HG03196 (cell line): ENCODE measurements at regions not wholly inside any gene's neighbourhood (a gene's known extent, or its start where the extent isn't known, plus 50 kb on each side); places are given as distances from the start of the nearest gene placed in this dataset.

Experiments
- ATAC-seq: cut with Tn5 transposase; IDR thresholded peaks from one replicate; pipeline ENCODE4 v1.9.1; 2021; ENCODE audit not compliant: unreplicated experiment

DNA sequence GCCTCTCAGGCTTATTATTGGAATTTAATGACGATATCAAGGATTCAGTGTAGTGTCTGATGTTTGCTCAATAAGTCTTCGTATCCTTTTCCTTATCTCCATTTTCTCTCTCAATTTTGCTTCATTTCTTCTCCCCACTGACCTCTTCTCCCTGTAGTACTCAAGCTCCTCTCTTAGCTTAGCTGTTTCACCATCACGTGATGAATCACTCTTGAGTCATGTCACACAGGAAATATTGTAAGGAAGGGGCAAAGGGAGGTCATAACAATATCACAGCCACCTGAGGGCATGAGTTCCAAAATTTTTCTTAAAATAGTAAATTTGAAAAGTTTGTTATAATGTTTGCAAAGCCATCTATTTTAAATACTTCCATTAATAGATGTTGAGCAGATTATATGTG is 392.2 kb upstream of the MARCKS start:
- no peak for ATAC-seq

DNA sequence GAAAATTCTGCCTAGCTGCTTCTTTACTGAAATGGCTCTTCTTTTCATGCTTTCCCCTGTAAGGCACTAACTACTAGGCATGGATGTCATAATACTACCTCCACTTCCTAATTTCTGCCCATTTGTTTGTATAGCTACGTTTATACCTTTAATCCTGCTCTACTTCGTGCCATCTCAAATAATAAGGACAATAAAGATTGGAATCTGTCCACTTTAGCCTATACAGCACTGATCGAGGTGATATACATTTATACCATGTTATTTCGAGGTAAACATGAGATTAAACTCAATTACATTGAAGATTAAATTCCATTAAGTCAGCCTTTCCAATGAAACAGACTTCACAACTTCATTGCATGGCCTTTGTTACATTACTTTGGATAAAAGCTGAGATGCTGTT is 390.6 kb upstream of the MARCKS start:
- ATAC-seq, result no peak

DNA sequence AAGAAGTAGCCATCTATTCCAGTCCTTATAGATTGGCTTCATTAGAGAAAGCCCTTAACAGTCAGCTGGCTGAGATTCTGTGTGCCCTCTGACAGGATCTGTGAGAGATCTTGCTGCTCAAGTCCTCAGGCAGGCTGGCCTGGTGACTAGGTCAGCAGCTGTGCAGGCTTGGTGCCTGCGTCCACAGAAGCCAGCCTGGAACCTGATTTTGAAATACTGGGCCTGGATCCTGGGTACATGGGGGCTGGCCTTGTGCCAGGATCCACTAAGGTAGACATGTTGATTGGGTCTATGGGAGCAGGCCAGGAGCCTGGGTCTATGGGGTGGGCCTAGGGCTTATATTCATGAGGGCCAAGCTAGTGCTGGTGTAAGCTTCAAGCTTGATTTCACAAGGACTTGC is 381.8 kb upstream of the MARCKS start:
- ATAC-seq, result no peak

DNA sequence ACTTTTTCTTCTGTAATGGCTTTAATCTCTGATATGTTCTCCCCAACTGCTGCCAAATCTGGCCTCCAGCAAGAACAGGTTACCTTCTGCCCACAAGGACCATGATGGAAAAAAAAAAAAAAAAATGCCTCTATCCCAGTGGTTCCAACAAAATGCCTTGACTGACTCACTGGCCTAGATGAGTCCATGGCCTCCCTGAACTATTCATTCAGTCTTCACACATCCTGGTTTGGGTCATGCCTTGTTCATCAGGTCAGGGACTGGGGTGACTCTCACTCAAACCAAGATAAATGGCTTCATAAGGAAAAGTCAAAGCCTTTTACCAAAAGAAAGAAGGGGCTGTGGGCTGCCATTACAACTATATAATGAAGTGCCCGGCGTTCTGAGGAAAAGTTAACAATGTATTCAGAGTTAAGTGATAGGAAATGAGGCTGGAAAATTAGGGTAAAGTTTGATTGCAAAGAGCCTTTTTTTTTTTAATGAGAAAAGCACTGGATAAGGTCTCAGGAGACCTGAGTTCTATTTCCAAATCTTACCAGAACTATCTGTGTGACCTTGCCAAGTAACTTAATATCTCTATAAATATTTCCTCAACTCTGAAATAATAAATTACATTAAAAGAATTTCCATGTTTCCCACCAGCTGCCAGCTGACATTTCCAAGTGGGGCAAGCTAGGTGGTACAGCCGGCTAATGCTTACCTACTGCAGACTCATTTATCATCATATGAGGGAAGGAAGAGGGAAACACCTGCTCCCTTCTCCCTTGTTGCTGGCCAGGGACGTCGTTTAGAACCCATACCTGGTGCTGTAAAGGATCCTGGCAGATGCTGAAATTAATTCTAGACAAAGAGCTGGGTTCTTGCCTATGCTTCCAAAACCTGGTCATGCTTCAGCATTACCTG is 380.0 kb upstream of the MARCKS start:
- ATAC-seq, result no peak

DNA sequence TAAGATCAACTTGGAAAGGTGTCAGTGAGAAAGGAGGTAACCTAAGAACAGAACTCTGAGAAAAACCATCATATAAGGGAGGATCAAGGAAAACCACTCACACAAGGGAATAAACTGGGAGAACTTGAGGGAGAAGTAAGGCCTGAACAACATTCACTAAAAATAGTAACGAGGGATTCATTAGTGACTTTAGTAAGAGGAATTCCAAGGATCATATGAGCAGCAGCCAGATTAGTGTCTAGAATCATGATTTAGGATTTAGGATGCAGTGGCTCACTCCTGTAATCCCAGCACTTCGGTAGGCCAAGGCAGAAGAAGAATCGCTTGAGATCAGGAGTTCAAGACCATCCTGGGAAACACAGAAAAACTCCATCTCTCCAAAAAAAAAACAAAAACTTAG is 376.5 kb upstream of the MARCKS start:
- ATAC-seq, result no peak

DNA sequence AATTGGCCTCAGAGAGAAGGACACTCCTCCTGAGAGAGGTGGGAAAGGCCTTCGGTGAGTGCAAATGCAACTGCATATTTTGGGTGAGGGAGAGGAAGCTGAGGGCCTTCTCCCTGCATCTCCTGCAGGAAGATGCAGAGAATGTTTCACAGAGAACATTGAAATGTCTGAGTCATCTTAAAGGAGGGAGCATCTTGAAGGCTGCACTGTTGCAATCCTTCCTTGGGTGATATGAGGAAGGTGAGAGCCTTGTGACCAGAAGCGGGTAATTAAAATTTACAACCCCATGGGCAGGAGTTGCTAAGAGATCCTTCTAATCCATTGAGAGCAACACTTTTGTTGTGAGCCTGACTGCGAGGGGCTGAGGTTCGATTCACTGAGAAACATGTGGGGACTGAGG is 375.7 kb upstream of the MARCKS start:
- ATAC-seq, result no peak

DNA sequence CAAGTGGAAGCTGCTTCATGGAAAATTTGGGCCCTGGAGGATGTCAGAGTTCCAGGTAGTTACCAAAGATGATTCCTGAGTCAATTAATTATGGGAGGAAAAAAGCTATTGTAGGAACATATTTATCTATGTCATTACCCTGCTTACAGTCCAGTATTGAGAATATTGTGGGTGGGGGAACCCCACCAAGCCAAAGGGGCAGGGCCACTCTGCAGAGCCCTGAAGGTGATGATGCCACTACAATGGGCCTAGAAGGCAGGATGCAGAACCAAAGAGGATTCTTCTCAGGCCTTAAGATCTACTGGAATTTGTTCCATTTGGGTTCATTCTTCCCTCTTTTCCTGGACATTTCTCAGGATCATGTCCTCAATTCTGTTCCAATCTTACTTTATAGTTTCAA is 375.2 kb upstream of the MARCKS start:
- ATAC-seq, result no peak

DNA sequence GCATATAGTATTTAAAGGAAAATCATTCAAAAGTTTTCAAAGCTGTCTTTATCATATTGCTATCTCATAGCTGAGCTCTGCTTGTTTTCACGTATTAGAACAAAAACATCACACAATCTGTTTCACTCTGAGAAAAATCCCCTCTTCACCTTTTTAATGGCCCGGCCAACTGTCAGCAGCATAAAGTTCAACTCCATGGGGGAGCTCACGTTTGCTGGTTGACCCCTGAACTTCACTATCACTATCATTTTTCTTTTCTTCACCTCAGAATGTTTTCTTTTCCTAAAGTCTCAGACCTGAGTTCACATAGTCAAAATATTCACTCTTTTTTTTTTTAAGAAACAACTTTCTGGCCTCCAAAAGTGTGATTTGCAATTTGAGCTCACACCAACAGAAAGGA is 374.4 kb upstream of the MARCKS start:
- no peak for ATAC-seq

DNA sequence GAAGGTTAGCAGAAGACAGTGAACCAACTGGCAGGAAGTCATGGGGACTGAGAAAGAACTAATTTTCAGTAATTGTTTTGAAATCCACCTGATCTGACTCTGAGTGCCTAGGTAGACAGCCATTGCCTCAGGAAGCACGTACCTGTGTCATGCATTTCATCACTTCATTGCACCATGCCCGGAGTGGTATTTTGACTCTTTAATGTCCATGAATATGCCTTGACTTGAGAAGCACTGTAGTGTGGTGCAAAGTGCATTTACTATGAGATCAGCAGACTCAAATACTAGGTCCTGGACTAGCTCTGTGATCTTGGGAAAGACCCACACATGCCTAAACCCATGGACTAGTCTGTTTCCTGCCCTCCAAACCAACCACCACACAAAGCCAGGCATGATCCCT is 370.9 kb upstream of the MARCKS start:
- no peak for ATAC-seq

DNA sequence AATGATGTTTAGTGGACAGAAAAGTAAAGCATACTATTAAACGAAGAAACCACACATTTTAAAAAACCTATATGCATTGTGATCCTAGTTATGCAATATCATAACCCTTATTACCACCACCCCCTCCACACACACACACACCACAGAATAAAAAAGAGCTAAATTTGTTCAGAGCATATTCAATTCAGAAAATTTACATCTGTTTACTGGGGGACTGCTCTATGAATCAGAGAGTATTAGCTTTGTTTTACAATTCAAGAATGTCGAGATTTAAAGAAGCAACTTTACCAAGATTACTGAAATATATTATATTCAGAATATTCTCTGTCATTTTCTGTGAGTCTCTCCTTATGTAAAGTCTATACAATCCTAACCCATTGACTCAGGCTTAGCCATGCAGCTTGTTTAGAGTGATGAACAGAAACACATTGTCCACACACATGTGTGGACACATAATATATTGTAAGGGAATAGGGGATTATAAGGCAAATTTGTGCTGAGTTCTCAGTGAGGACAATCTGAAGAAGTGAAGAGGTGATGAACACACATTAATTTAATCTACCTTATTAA is 369.6 kb upstream of the MARCKS start:
- ATAC-seq, result no peak

DNA sequence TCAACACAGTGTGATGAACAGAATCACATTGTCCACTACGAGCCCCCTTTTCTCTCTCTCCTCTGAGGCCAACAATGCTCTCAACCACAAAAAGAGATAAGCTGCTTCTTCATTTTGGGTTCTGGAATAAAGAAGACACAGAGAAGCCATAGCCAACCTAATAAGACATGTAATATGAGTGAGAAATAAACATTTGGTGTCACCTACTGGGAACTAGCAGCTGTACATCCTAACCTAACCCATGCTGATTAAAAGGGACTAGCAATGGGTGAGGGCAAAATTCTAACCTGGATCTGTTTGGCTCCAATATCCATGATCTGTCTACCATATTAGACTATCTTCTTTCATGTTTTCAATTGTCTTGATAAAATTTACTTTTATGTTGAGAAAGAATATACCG is 369.1 kb upstream of the MARCKS start:
- no peak for ATAC-seq

DNA sequence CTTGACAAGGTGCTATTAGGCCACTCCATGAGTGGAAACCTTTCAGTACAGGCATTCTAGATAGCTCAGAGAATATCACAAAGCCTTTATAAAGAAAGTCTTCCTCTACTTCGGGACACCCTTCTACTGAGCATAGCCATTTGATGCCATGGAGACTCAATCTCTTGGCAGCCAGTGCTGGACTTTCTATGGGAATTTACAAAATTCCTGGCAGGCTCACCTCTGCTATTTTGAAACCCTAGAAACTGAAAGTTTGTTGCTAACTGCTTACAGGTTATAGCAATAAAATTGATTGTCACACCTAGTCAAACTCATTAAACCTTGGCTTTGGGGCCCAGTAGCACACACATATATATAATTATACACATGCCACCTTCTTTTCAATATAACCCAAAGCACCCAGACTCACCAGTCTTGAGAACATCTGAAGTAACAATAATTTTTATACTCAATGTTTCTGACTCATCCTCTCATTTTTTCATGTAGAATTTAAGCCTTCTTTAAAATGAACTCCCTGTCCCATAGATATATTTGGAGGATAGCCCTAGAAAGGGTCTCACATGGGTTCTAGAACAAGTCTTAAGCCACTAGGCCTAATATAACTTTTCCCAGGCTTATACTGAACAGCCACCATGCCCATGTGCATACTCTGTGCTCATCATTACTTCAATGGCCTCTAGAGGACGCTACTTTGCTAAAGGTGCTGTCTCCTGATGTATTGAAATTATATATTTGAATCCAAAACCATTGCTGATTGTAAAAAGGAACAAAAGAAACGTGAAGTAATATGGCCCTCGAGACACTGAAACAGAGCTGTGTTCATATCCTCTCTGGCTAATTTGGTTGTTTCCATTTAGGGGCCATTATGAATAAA is 368.1 kb upstream of the MARCKS start:
- ATAC-seq, result no peak

DNA sequence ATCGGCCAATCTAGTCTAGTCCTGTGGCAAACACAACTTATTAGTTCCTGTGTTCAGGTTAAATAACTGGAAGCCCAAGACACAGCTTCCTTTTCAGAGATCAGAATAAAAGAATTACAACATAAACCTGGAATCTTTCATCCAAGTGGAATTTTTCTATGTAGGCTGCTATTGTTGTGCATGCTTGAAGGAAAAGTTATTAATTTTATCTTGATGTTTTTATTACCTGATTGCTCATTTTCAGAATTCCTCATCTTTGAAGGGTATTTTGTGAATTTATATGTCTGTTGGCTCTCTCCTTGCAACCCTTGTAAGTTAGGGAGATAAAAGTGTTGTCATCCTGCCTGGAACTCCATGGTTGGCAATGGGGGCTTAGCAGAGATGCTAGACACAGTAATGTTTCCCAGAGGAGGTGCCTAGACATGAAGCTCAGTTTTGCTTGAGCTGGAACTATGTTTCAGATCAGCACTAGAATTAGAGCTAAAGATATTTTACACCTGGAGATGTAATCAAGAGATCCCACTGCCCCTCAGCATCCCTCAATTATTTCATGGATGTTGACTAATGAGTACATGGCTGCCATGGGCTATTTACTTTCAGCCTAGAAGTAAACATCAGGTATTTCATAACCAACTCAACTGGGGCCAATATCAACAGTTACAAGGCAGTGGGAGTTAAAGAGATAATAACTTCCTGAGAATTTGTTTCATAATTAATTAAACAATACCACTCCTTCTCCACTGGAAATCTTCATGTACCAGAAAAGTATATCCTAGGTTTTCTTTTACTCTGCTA is 367.0 kb upstream of the MARCKS start:
- no peak for ATAC-seq

DNA sequence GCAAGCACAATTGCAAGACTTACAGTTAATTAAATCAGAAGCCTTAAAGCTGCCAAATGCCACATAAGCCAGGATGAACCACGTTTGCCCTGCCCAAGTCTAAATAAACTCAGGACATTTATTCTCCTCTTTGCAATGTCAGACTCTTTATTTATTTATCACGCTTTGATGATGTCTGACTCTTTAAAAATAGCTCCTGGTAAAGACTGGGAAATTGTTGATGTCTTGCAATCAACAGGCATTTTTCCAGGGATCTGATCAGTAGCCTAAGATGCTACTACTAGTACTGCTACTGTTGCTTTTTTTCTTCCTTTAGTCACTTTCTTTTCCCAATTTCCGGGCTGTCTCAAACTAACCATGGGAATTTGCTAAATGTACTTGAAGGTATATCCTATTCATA is 365.8 kb upstream of the MARCKS start:
- ATAC-seq, result no peak

DNA sequence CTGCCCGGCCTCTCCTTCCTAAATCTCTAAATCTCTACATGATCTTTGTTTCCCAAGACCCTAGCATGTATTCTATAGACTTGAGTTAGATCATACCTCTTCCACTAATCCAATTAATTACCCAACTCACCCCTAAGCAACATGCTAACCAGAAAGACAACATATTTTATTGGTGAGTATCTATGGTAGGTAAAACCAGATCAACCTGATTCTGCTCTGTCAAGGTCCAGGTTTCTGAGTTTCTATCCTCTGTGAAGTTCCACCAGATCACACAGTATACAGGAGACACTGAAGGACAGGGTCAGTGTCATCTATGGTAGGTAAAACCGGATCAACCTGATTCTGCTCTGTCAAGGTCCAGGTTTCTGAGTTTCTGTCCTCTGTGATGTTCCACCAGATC is 363.2 kb upstream of the MARCKS start:
- ATAC-seq, result no peak

DNA sequence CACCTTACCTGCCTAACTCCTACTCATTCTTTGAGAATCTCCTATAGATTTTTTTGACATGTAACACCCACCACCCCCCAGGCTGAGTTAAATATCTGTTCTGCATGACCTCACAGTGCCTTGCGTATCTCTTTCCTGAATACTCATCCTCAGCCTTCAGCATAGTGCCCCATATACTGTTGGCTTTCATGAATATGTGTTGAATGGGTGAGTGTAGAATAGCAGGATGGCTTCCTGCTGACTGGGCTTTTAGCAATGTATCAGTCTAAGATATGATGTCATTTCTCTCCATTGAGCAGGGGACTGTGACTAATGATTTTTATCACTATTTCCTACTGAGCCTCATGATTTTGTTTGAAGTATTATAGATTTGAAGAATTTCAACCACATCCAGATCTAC is 361.6 kb upstream of the MARCKS start:
- no peak for ATAC-seq

DNA sequence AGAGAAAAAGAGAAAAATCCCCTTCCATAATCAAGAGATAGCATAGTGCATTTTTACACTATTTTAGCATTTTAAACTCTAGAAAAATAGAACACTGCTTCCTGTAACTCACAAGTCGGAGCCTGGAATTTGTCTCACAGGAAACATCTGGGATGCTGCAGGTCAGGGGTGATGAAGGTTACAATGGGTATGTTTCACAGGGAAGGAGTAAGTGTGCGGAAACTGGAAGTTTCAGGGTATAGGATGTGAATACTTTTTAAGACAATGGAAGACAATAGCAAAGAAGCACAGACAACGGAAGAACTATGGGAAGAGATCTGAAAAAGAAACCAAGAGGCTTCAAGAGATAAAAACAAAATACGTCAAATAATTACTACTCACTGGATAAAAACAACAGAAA is 361.0 kb upstream of the MARCKS start:
- no peak for ATAC-seq

DNA sequence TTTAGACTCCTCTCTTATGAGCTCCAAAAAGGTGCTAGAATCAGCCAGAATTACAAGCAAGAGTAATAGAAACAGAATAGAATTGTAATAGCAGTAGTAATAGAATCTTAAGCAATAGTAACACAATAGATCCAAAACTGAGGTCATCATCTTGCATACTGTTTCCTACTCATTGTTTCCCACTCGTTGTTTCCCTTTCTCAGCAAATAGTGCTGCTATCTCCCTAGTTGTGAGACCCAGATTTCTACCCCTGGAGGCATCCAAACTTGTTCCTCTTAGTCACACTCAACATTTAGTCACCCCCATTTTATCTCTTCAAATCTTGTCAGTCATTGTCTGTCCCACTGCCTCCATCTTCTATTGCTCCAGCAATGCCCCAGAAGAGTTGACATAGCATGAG is 356.9 kb upstream of the MARCKS start:
- ATAC-seq, result no peak

DNA sequence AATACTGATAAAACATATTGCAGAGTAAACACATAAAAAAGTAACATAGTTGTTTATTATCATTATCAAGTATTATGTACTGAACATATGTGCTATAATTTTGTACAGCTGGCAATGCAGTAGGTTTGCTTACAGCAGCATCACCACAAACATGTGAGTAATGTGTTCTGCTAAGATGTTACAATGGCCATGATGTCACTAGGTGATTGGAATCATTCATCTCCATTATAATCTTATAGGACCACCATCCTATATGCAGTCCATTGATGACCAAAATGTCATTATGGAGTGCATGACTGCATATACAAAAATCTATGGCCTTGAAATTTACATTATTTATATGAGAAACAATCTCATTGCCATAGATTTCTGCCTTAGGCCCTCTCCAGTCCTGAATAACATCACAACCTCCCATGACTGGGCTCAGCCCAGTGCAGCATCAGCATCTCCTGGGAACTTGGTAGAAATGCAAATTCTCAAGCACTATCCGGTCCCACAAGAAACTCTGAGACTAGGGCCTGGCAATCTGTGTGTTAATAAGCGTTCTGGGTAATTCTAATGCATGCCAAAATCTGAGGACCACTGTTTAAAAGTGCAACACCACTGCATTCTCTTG is 352.0 kb upstream of the MARCKS start:
- no peak for ATAC-seq

DNA sequence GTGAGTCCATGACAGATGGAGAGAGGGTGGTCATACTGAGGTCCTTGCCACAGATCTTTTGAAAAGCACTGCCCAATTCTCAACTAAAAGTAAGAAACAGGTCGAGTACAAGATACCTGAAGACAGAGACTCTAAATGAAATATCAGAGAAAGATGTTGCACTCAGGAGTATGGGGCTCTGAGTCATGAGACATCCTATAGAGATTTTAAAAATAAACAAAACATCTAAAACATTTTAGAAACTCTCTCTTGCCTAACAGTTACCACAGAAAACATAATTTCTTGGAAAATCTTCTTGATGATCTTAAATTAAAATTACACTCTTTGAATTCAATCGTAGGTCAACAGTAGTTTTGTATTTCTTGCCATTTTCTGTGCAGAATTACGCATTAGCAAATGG is 348.9 kb upstream of the MARCKS start:
- ATAC-seq, result no peak

DNA sequence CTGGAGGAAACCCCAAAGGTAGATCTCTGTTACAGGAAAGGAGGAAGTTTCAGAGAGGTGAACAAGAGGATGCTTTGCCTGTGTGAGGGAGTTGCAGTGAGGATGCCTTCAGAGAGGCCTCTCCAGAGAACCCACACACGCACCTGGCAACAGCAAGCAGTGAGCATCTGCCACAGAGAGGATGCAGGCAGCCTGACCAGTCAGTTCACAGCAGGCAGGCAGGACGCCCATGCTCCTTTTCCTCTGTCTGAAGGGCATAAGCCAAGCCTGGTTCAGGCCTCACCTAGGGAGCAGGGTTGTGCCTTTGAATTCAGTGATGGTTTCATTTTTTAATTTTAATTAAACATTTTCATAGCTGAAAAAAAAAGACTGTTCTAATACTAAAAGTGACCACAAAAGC is 346.0 kb upstream of the MARCKS start:
- no peak for ATAC-seq
